GM12872 (cell line): ENCODE measurements at regions not wholly inside any gene's neighbourhood (a gene's known extent, or its start where the extent isn't known, plus 50 kb on each side); places are given as distances from the start of the nearest gene placed in this dataset.

Experiments
- CTCF ChIP-seq: IDR thresholded peaks from 3 replicates; pipeline ENCODE4 v1.5.1; 2011; ENCODE audit warnings: low read depth, mild to moderate bottlenecking, low read length, moderate library complexity; ENCODE audit not compliant: insufficient read depth

GRCh38 chr17:77033892-77034404 lies 106.8 kb upstream of the SEC14L1 start:
- no peak for TF ChIP-seq CTCF

- no peak for TF ChIP-seq CTCF
Measured at GRCh38 chr17:77034677-77035424, 105.9 kb upstream of the SEC14L1 start.

- no peak for TF ChIP-seq CTCF
Measured at GRCh38 chr17:77035526-77035925, 105.2 kb upstream of the SEC14L1 start.

- no peak for TF ChIP-seq CTCF
Measured at GRCh38 chr17:77036136-77036840, 104.5 kb upstream of the SEC14L1 start.

- no peak for TF ChIP-seq CTCF
Measured at GRCh38 chr17:77036841-77037381, 103.9 kb upstream of the SEC14L1 start.

GRCh38 chr17:77037943-77038342 lies 102.8 kb upstream of the SEC14L1 start:
- TF ChIP-seq CTCF, result no peak

- TF ChIP-seq CTCF, result no peak
Measured at GRCh38 chr17:77038884-77039555, 101.7 kb upstream of the SEC14L1 start.
